ENCODE measurements at regions not wholly inside any gene's neighbourhood (a gene's known extent, or its start where the extent isn't known, plus 50 kb on each side); places are given as distances from the start of the nearest gene placed in this dataset.
A peak's percentile ranks its signal among the peaks of the same experiment; 100 is the strongest.

DNA sequence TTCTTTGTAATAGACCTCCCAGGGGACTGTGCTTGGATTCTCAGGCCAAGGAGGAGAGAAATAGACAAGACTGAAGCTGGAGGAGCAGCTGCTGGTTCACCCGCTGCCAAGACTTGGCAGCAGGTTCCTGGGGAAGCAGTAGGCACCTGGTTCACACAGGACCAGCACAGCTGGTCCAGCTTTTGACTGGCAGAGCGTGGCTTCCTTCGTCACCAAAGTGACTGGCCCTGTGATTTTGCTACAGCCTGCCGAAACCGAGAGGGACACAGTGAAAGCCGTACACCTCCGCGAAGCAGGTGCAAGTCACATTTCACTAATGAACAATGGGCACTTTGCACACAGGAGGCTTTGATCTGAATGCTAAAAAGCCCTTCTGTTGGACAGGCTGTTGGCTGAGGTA lies 199.0 kb downstream of the RNF144B start:
- Histone ChIP-seq H3K9ac (ENCODE audit: low read length) (no peak overlapping the region), H3K27me3 (replicated peaks; ENCODE audit: insufficient read depth, low read length) (no peaks in the 10 kb centered on the region), H3K79me2 (ENCODE audit: low read length) (no peaks in the 10 kb centered on the region), H3K9me3 (replicated peaks; ENCODE audit: insufficient read depth, low read length) (no peaks in the 10 kb centered on the region), H3K4me2 (ENCODE audit: low read depth, low read length) (peak overlapping the region; percentile 30; the same call in 1 of the 2 replicates), H3K4me1 (ENCODE audit: low read length) (peaks cover 20% of the 10 kb centered on the region), H3K9me2 (replicated peaks; ENCODE audit: insufficient read depth, low read length) (no peaks in the 10 kb centered on the region), H3K27ac (ENCODE audit: low read length) (peak overlapping the region; percentile 43; the same call in 1 of the 2 replicates), H3K36me3 (replicated peaks; ENCODE audit: insufficient read depth, low read length) (no peaks in the 10 kb centered on the region), H3F3A (ENCODE audit: insufficient read depth, low read length) (peaks cover 10% of the 10 kb centered on the region), H4K20me1 (ENCODE audit: insufficient read depth, low read length) (no peaks in the 10 kb centered on the region), H2AFZ (ENCODE audit: low read length) (no peak overlapping the region), H3K4me3 (ENCODE audit: low read length) (no peak overlapping the region)
- peak; percentile 94 for DNase-seq
- no peak for TF ChIP-seq EZH2 (optimal IDR thresholded peaks at IDR 0.05; ENCODE audit: low read depth, low read length)

DNA sequence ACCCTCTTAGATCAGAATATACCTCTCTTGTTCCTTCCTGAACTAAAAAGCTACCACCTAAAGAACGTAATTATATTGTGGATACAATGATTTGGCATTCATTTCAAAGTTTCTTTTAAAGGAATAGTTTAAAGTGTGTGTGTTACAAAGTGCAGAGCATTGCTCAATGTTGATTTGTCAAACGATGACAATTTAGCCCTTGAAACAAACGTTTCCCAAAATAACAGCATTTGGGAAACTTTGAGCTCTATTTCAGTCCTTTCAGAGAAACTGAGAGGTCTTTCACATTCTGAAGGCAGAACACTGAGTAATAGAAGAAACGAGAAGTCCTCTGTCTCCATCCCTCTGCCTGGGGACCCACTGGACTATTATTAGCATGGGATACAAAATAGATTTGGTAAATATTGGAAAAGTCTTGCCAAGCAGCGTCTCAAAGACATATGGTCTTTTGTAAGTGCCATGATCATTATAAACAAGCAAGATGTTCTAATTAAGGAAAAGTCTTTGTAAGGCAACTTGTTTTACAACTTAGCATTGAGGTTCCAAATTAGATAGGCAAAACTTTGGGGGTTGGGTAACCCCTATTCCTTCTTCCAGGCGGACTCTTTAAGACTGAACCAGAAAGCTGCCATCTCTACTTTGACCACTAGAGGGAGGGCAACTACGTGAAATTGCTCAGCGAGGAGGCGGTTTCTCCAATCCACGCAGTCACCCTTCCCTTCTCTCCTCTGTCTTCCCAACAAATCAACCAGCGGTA lies 208.8 kb downstream of the RNF144B start:
- H3K36me3 ChIP-seq (replicated peaks; ENCODE audit: insufficient read depth, low read length): no peaks in the 10 kb centered on the region
- H3F3A ChIP-seq (ENCODE audit: insufficient read depth, low read length): no peaks in the 10 kb centered on the region; the same call in 1 of the 2 replicates
- peak overlapping the region; percentile 1; the same call in 1 of the 2 replicates for H2AFZ ChIP-seq (ENCODE audit: low read length)
- H3K4me3 ChIP-seq (ENCODE audit: low read length): peak overlapping the region; percentile 5; the same call in 1 of the 2 replicates
- H3K9me2 ChIP-seq (replicated peaks; ENCODE audit: insufficient read depth, low read length): no peaks in the 10 kb centered on the region
- peak overlapping the region; percentile 30 for H3K4me2 ChIP-seq (ENCODE audit: low read depth, low read length)
- no peaks in the 10 kb centered on the region for H3K79me2 ChIP-seq (ENCODE audit: low read length)
- no peaks in the 10 kb centered on the region for H3K9me3 ChIP-seq (replicated peaks; ENCODE audit: insufficient read depth, low read length)
- DNase-seq: peak; percentile 56
- no peak for TF ChIP-seq EZH2 (optimal IDR thresholded peaks at IDR 0.05; ENCODE audit: low read depth, low read length)
- TF ChIP-seq, protein P1, sequence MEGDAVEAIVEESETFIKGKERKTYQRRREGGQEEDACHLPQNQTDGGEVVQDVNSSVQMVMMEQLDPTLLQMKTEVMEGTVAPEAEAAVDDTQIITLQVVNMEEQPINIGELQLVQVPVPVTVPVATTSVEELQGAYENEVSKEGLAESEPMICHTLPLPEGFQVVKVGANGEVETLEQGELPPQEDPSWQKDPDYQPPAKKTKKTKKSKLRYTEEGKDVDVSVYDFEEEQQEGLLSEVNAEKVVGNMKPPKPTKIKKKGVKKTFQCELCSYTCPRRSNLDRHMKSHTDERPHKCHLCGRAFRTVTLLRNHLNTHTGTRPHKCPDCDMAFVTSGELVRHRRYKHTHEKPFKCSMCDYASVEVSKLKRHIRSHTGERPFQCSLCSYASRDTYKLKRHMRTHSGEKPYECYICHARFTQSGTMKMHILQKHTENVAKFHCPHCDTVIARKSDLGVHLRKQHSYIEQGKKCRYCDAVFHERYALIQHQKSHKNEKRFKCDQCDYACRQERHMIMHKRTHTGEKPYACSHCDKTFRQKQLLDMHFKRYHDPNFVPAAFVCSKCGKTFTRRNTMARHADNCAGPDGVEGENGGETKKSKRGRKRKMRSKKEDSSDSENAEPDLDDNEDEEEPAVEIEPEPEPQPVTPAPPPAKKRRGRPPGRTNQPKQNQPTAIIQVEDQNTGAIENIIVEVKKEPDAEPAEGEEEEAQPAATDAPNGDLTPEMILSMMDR (IDR thresholded peaks at IDR 0.05; ENCODE audit: low read length): peak; percentile 93
- no peaks in the 10 kb centered on the region for H3K27me3 ChIP-seq (replicated peaks; ENCODE audit: insufficient read depth, low read length)
- peaks cover 19% of the 10 kb centered on the region for H3K4me1 ChIP-seq (ENCODE audit: low read length)
- peak overlapping the region; percentile 26; the same call in 1 of the 2 replicates for H3K27ac ChIP-seq (ENCODE audit: low read length)
- H4K20me1 ChIP-seq (ENCODE audit: insufficient read depth, low read length): no peaks in the 10 kb centered on the region
- no peak overlapping the region for H3K9ac ChIP-seq (ENCODE audit: low read length)

DNA sequence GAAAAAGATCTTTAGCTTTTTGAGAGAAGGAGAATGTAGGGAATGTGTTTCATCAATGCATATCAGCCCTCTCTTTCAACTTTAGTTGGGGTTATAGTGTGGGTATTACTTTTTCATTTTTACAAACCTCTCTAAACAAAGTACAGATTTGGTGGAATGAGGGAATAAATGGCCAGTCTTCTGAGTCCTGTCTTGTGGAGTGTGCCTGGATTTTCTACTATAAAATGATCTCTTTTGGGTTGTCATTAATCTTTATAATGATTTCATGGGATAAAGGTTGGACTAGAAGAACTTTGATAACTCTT lies 209.3 kb downstream of the RNF144B start:
- Histone ChIP-seq H3K27ac (ENCODE audit: low read length) (no peak overlapping the region), H3K9ac (ENCODE audit: low read length) (no peak overlapping the region), H3F3A (ENCODE audit: insufficient read depth, low read length) (no peaks in the 10 kb centered on the region; the same call in 1 of the 2 replicates), H3K9me3 (replicated peaks; ENCODE audit: insufficient read depth, low read length) (no peaks in the 10 kb centered on the region), H3K9me2 (replicated peaks; ENCODE audit: insufficient read depth, low read length) (no peaks in the 10 kb centered on the region), H3K79me2 (ENCODE audit: low read length) (no peaks in the 10 kb centered on the region), H3K4me3 (ENCODE audit: low read length) (no peak overlapping the region), H2AFZ (ENCODE audit: low read length) (no peak overlapping the region), H3K36me3 (replicated peaks; ENCODE audit: insufficient read depth, low read length) (no peaks in the 10 kb centered on the region), H4K20me1 (ENCODE audit: insufficient read depth, low read length) (no peaks in the 10 kb centered on the region), H3K4me1 (ENCODE audit: low read length) (peaks cover 19% of the 10 kb centered on the region), H3K4me2 (ENCODE audit: low read depth, low read length) (peak overlapping the region; percentile 30), H3K27me3 (replicated peaks; ENCODE audit: insufficient read depth, low read length) (no peaks in the 10 kb centered on the region)
- no peak for DNase-seq
- TF ChIP-seq EZH2 (optimal IDR thresholded peaks at IDR 0.05; ENCODE audit: low read depth, low read length): no peak
- TF ChIP-seq, protein P1 (IDR thresholded peaks at IDR 0.05; ENCODE audit: low read length): no peak

DNA sequence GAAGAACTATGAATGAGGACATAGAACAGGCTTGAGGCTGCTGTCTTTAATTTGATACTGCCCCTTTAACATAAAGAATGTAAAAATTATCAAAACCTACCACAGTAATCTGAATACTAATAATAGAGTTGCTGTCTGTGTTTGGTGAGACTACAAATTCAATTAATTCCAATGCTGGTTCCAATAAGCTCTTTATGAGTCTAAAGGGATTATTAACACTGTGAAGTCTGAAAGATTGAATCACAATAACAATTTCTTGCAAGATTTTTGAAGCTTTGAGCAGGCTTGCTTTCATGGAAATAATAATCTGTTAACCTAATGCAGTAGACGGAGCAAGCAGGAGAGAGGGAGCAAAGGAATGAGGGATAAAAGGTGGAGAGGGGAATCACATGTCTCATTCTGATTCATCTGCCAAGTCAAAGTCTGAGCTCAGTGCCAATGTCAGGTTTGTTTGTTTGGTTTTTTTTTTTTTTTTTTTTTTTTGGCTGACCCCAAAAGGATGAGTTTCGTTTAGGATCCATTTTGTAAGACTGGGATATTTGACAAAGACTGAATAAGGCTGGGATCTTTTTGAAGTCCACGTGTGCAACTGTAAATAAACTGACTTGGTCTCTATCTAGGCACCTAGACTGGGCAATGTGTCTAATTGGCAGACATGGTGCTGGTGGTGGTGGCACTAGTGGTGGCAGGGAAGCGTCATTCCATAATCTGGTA lies 211.6 kb downstream of the RNF144B start:
- H3K4me1 ChIP-seq (ENCODE audit: low read length): peaks cover 19% of the 10 kb centered on the region
- TF ChIP-seq EZH2 (optimal IDR thresholded peaks at IDR 0.05; ENCODE audit: low read depth, low read length) (no peak), EZH2phosphoT487 (IDR thresholded peaks at IDR 0.05; ENCODE audit: low read length) (no peak)
- TF ChIP-seq, protein P1 (IDR thresholded peaks at IDR 0.05; ENCODE audit: low read length): no peak
- H2AFZ ChIP-seq (ENCODE audit: low read length): no peak overlapping the region

More for the DNA sequence above, 211.6 kb downstream of the RNF144B start:
- no peaks in the 10 kb centered on the region for H3K27me3 ChIP-seq (replicated peaks; ENCODE audit: insufficient read depth, low read length)
- H3K79me2 ChIP-seq (ENCODE audit: low read length): no peaks in the 10 kb centered on the region
- no peaks in the 10 kb centered on the region; the same call in 1 of the 2 replicates for H3F3A ChIP-seq (ENCODE audit: insufficient read depth, low read length)
- no peak for DNase-seq
- H3K36me3 ChIP-seq (replicated peaks; ENCODE audit: insufficient read depth, low read length): no peaks in the 10 kb centered on the region
- H3K9me2 ChIP-seq (replicated peaks; ENCODE audit: insufficient read depth, low read length): no peaks in the 10 kb centered on the region
- H4K20me1 ChIP-seq (ENCODE audit: insufficient read depth, low read length): no peaks in the 10 kb centered on the region
- no peak overlapping the region for H3K4me2 ChIP-seq (ENCODE audit: low read depth, low read length)
- no peak overlapping the region for H3K9ac ChIP-seq (ENCODE audit: low read length)
- no peak overlapping the region for H3K4me3 ChIP-seq (ENCODE audit: low read length)
- H3K27ac ChIP-seq (ENCODE audit: low read length): no peak overlapping the region
- H3K9me3 ChIP-seq (replicated peaks; ENCODE audit: insufficient read depth, low read length): no peaks in the 10 kb centered on the region

All from MM.1S (cell line).